ENCODE measurements at regions not wholly inside any gene's neighbourhood (a gene's known extent, or its start where the extent isn't known, plus 50 kb on each side); places are given as distances from the start of the nearest gene placed in this dataset.

DNA sequence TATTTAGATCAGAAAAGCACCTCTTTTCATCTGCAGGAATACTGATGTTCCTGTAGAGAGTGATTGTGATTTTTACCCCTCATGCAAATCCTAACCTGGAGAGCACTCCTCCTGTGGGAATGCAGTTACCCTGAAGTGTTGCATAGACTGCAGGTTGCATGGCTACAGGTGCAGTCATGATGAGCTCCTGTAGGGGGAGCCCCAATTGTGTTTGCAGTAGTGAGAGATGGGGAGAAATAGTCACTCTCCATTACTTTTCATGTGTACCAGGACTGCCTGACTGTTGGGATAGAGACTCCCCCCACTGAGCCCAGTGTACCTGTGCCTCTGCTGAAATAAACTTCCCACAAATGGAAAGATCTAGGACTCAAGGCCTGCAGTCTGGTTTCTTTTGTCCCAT lies 1086.5 kb downstream of the SLC6A15 start:
- DNase-seq = no peak

DNA sequence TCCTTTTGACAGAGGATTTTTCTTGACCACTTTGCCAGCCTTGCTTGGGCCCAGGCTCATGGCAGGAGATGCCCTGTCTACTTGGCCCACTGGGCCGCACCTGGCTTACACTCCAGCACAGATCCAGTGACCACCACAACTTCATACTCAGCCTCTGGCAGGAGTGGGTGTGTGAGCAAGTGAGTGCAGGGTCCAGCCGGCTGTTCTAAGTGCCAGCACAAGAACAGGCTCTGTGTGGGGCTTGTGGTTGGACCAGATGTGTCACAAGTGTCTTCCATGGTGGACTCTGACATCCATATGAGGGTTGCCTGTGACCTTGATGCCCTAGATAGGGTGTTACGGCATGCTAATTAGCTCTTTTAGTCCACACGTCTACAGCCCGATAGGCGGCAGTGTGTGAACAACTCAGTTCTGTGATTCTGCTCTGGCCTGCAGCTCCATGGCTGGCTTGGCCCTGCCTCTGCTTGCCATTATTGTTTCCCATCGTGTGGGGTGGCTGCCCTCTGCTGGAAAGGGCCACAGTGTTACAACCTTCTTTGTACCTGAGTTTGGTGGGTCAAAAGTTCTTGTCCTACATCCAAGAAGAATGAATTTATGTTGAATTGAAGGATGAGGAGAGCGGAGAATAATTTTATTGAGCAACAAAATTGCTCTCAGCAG lies 1089.1 kb downstream of the SLC6A15 start:
- Histone ChIP-seq H3K4me3 (ENCODE audit: low read length in 3 of 3) (no peak overlapping the region), H3K36me3 (ENCODE audit: control insufficient read depth in 2 of 3, insufficient read depth in 3 of 3, low read length in 3 of 3) (no peaks in the 10 kb centered on the region), H3K27me3 (ENCODE audit: control insufficient read depth, insufficient read depth, low read length) (no peaks in the 10 kb centered on the region), H3K27ac (ENCODE audit: low read depth in 2 of 2, low read length in 2 of 2) (no peak overlapping the region), H3K9ac (ENCODE audit: low read length in 3 of 3) (no peak overlapping the region), H3K9me3 (ENCODE audit: control insufficient read depth in 2 of 3, insufficient read depth in 1 of 3, low read length in 3 of 3) (no peaks in the 10 kb centered on the region), H3K4me1 (ENCODE audit: control insufficient read depth in 2 of 3, insufficient read depth in 2 of 3, low read depth in 1 of 3, low read length in 3 of 3) (no peaks in the 10 kb centered on the region)
- intact Hi-C loops (cut with DNase I) = no loop called here
- DNase-seq (peak in 4 of 5 donors; percentile 10 to 59 (median 38)), FAIRE-seq (no peak)
- TF ChIP-seq, protein P1, sequence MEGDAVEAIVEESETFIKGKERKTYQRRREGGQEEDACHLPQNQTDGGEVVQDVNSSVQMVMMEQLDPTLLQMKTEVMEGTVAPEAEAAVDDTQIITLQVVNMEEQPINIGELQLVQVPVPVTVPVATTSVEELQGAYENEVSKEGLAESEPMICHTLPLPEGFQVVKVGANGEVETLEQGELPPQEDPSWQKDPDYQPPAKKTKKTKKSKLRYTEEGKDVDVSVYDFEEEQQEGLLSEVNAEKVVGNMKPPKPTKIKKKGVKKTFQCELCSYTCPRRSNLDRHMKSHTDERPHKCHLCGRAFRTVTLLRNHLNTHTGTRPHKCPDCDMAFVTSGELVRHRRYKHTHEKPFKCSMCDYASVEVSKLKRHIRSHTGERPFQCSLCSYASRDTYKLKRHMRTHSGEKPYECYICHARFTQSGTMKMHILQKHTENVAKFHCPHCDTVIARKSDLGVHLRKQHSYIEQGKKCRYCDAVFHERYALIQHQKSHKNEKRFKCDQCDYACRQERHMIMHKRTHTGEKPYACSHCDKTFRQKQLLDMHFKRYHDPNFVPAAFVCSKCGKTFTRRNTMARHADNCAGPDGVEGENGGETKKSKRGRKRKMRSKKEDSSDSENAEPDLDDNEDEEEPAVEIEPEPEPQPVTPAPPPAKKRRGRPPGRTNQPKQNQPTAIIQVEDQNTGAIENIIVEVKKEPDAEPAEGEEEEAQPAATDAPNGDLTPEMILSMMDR (IDR thresholded peaks at IDR 0.05; ENCODE audit: borderline replicate concordance, extremely low read depth, insufficient read depth) = peak; percentile 40

More for the DNA sequence above, 1086.5 kb downstream of the SLC6A15 start:
- no peak for FAIRE-seq
- Histone ChIP-seq H3K27ac (ENCODE audit: low read depth in 2 of 2, low read length in 2 of 2) (no peak overlapping the region), H3K4me3 (ENCODE audit: low read length in 3 of 3) (no peak overlapping the region), H3K9ac (ENCODE audit: low read length in 3 of 3) (no peak overlapping the region), H3K9me3 (ENCODE audit: control insufficient read depth in 2 of 3, insufficient read depth in 1 of 3, low read length in 3 of 3) (no peaks in the 10 kb centered on the region), H3K36me3 (ENCODE audit: control insufficient read depth in 2 of 3, insufficient read depth in 3 of 3, low read length in 3 of 3) (no peaks in the 10 kb centered on the region), H3K27me3 (ENCODE audit: control insufficient read depth, insufficient read depth, low read length) (no peaks in the 10 kb centered on the region), H3K4me1 (ENCODE audit: control insufficient read depth in 2 of 3, insufficient read depth in 2 of 3, low read depth in 1 of 3, low read length in 3 of 3) (no peaks in the 10 kb centered on the region)
- TF ChIP-seq, protein P1 (IDR thresholded peaks at IDR 0.05; ENCODE audit: borderline replicate concordance, extremely low read depth, insufficient read depth) = peak; percentile 41
- intact Hi-C loops (cut with DNase I) = no loop called here

DNA sequence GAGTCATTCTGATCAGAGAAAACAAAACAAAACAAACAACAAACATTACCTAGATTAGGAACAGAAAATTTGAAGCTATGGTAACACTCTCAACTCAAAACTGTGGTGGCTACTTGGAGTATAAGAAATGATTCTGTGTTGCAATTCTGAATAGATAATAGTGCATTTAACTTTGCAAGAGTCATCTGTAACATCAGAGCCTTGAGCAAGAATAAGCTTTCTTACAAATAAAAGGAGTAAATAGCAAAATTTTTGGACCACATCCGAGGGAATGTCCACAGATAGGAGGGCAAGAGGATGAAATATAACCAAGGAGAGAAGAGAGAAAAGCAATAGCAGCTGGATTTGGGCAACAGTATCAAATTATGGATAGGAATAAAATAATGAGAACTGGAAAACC lies 1090.6 kb downstream of the SLC6A15 start:
- intact Hi-C loops (cut with DNase I) = no loop called here
- TF ChIP-seq, protein P1 (IDR thresholded peaks at IDR 0.05; ENCODE audit: borderline replicate concordance, extremely low read depth, insufficient read depth) = no peak
- Histone ChIP-seq H3K9me3 (ENCODE audit: control insufficient read depth in 2 of 3, insufficient read depth in 1 of 3, low read length in 3 of 3) (no peaks in the 10 kb centered on the region), H3K36me3 (ENCODE audit: control insufficient read depth in 2 of 3, insufficient read depth in 3 of 3, low read length in 3 of 3) (no peaks in the 10 kb centered on the region), H3K4me1 (ENCODE audit: control insufficient read depth in 2 of 3, insufficient read depth in 2 of 3, low read depth in 1 of 3, low read length in 3 of 3) (no peaks in the 10 kb centered on the region), H3K9ac (ENCODE audit: low read length in 3 of 3) (no peak overlapping the region), H3K4me3 (ENCODE audit: low read length in 3 of 3) (no peak overlapping the region), H3K27ac (ENCODE audit: low read depth in 2 of 2, low read length in 2 of 2) (no peak overlapping the region), H3K27me3 (ENCODE audit: control insufficient read depth, insufficient read depth, low read length) (no peaks in the 10 kb centered on the region)
- FAIRE-seq (no peak), DNase-seq (no peak)

DNA sequence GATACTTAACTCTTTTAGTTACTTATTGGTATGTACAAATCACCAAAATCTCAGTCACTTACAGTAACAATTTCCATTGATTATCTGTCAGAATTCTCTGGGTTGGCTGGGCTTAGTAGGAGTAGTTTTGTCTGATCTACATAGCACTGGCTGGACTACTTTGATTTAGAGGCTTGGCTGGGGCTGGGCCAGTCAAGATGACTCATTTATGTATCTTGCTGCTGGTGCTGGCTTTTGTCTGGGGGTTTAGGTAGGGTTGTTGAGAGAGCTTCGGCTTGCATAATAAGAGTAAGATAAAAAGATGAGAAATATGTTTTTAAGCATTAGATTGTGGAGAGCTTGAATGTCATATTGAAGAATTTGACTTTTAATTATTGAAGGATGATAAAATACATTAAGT lies 1093.7 kb downstream of the SLC6A15 start:
- TF ChIP-seq, protein P1 (IDR thresholded peaks at IDR 0.05; ENCODE audit: borderline replicate concordance, extremely low read depth, insufficient read depth) = no peak
- Histone ChIP-seq H3K9me3 (ENCODE audit: control insufficient read depth in 2 of 3, insufficient read depth in 1 of 3, low read length in 3 of 3) (no peaks in the 10 kb centered on the region), H3K27me3 (ENCODE audit: control insufficient read depth, insufficient read depth, low read length) (no peaks in the 10 kb centered on the region), H3K27ac (ENCODE audit: low read depth in 2 of 2, low read length in 2 of 2) (no peak overlapping the region), H3K4me3 (ENCODE audit: low read length in 3 of 3) (no peak overlapping the region), H3K9ac (ENCODE audit: low read length in 3 of 3) (no peak overlapping the region), H3K36me3 (ENCODE audit: control insufficient read depth in 2 of 3, insufficient read depth in 3 of 3, low read length in 3 of 3) (no peaks in the 10 kb centered on the region), H3K4me1 (ENCODE audit: control insufficient read depth in 2 of 3, insufficient read depth in 2 of 3, low read depth in 1 of 3, low read length in 3 of 3) (no peaks in the 10 kb centered on the region)
- DNase-seq (peak in 1 of 5 donors; percentile 39), FAIRE-seq (no peak)
- intact Hi-C loops (cut with DNase I) = no loop called here
